HCT116 (cell line): ENCODE measurements at regions not wholly inside any gene's neighbourhood (a gene's known extent, or its start where the extent isn't known, plus 50 kb on each side); places are given as distances from the start of the nearest gene placed in this dataset.

Source experiments
- ATAC-seq: fragments of 200-7000 bp; cut with Tn5 transposase; 2 replicates; pipeline ENCODE4 v1.9.1; 2020; ENCODE audit warnings: mild to moderate bottlenecking, moderate library complexity
- BruUV-seq: library from RNA; stranded (reverse); fragments of 400-500 nt; replicated peaks from 2 replicates; lab custom pipeline; 2021; lab: Mats Ljungman, UMichigan
- CTCF ChIA-PET: fragments of 300-600 bp; sonication (Branson Sonifier 250); formaldehyde crosslinking; loops from one replicate; lab custom pipeline; 2021; ENCODE audit warnings: antibody characterized with exemption; lab: Charles Lee
- POLR2A ChIA-PET: fragments of 300-600, 350-600 bp; sonication (Branson Sonifier 250); formaldehyde crosslinking; loops from one replicate; lab custom pipeline; 2021; ENCODE audit warnings: antibody characterized with exemption; lab: Charles Lee
- RAD21 ChIA-PET, 2 experiments: fragments of 300-600 bp; sonication (Branson Sonifier 250); formaldehyde crosslinking; loops; one replicate each; lab custom pipeline; 2023; ENCODE audit warnings: low total read pairs in 2 of 2; ENCODE audit not compliant: uncharacterized antibody in 2 of 2, unreplicated experiment in 2 of 2, low non-redundant PET in 1 of 2; lab: Charles Lee
- DNase-seq: peaks from one replicate; pipeline ENCODE4 v3.0.0-alpha.2; 2010; ENCODE audit warnings: low read depth, low spot score
- H2AFZ ChIP-seq: fragments of 200-600 bp; shearing (Covaris generic), sonication (generic); 2 replicates; pipeline ENCODE4 v1.6.1; 2017; ENCODE audit warnings: low read depth, mixed run types, mixed read lengths, antibody characterized with exemption, low read length; ENCODE audit not compliant: poor library complexity, severe bottlenecking
- H3K27ac ChIP-seq: 2 replicates; pipeline ENCODE4 v1.5.1; 2012; ENCODE audit warnings: low read depth, low read length
- H3K27me3 ChIP-seq: fragments of 200-600 bp; sonication (generic); 2 replicates; pipeline ENCODE4 v1.6.1; 2016; ENCODE audit warnings: mixed run types, low read length, mixed read lengths; ENCODE audit not compliant: insufficient read depth
- H3K36me3 ChIP-seq, 2 experiments: fragments of 200-500 bp in 1 of 2; fragments of 200-600 bp in 1 of 2; sonication (Bioruptor generic) in 1 of 2; sonication (generic) in 1 of 2; 2 replicates each; pipeline versions ENCODE4 v1.5.1 to v1.6.1; 2014 to 2016; ENCODE audit warnings: low read length in 2 of 2, inconsistent platforms in 1 of 2, mixed read lengths in 1 of 2, mixed run types in 1 of 2; ENCODE audit not compliant: insufficient read depth in 2 of 2, control insufficient read depth in 1 of 2
- H3K4me1 ChIP-seq, 2 experiments: fragments of 200-600 bp in 1 of 2; sonication (generic) in 1 of 2; 2 replicates each; pipeline versions ENCODE4 v1.5.1 to v1.6.1; 2012 to 2017; ENCODE audit warnings: low read length in 2 of 2, inconsistent platforms in 1 of 2, mild to moderate bottlenecking in 1 of 2, mixed read lengths in 1 of 2, mixed run types in 1 of 2, moderate library complexity in 1 of 2; ENCODE audit not compliant: insufficient read depth in 2 of 2, control insufficient read depth in 1 of 2
- H3K4me2 ChIP-seq: fragments of 200-600 bp; sonication (generic); 2 replicates; pipeline ENCODE4 v1.6.1; 2017; ENCODE audit warnings: mixed run types, low read length, mixed read lengths
- H3K4me3 ChIP-seq, 2 experiments: fragments of 200-600 bp in 1 of 2; sonication (generic) in 1 of 2; replicated peaks in 1 of 2; 2 replicates each; pipeline ENCODE4 v1.5.1; 2011 to 2016; ENCODE audit warnings: low read length in 2 of 2, control low read depth in 1 of 2, low read depth in 1 of 2, mild to moderate bottlenecking in 1 of 2, mixed read lengths in 1 of 2, mixed run types in 1 of 2
- H3K79me2 ChIP-seq: fragments of 200-600 bp; sonication (generic); 2 replicates; pipeline ENCODE4 v1.6.1; 2017; ENCODE audit warnings: mild to moderate bottlenecking, mixed run types, low read length, moderate library complexity, mixed read lengths; ENCODE audit not compliant: insufficient read depth
- H3K9ac ChIP-seq: fragments of 200-600 bp; sonication (generic); 2 replicates; pipeline ENCODE4 v1.6.1; 2016; ENCODE audit warnings: low read length, mixed read lengths
- H3K9me2 ChIP-seq: fragments of 200-600 bp; sonication (generic), shearing (Covaris generic); 2 replicates; pipeline ENCODE4 v1.6.1; 2017; ENCODE audit warnings: mixed run types, mild to moderate bottlenecking, moderate library complexity; ENCODE audit not compliant: insufficient read depth
- H3K9me3 ChIP-seq, 2 experiments: fragments of 200-500 bp in 1 of 2; fragments of 200-600 bp in 1 of 2; sonication (Bioruptor generic) in 1 of 2; sonication (generic) in 1 of 2; 2 replicates each; pipeline ENCODE4 v1.6.1; 2014 to 2017; ENCODE audit warnings: low read length in 2 of 2, mixed read lengths in 2 of 2, inconsistent platforms in 1 of 2, low read depth in 1 of 2, mild to moderate bottlenecking in 1 of 2, mixed run types in 1 of 2, moderate library complexity in 1 of 2; ENCODE audit not compliant: control insufficient read depth in 1 of 2, insufficient read depth in 1 of 2
- H4K20me1 ChIP-seq: fragments of 200-600 bp; sonication (generic), shearing (Covaris generic); 2 replicates; pipeline ENCODE4 v1.6.1; 2017; ENCODE audit warnings: mixed run types, mild to moderate bottlenecking, moderate library complexity; ENCODE audit not compliant: insufficient read depth
- CEBPB ChIP-seq: IDR thresholded peaks from 2 replicates; pipeline ENCODE4 v1.6.1; 2012; ENCODE audit warnings: low read depth
- EGR1 ChIP-seq: IDR thresholded peaks from 2 replicates; pipeline ENCODE4 v1.6.1; 2012; ENCODE audit warnings: low read depth
- ELF1 ChIP-seq: IDR thresholded peaks from 2 replicates; pipeline ENCODE4 v1.6.1; 2012; ENCODE audit warnings: low read depth, borderline replicate concordance
- EZH2phosphoT487 ChIP-seq: fragments of 200-600 bp; IDR thresholded peaks from 2 replicates; pipeline ENCODE4 v1.6.1; 2018; ENCODE audit warnings: antibody characterized with exemption, borderline replicate concordance
- POLR2A ChIP-seq: IDR thresholded peaks from 2 replicates; pipeline ENCODE4 v1.7.0; 2011; ENCODE audit warnings: borderline replicate concordance; ENCODE audit not compliant: insufficient read depth, insufficient read length; ENCODE audit errors: extremely low read depth
- POLR2AphosphoS5 ChIP-seq: IDR thresholded peaks from 2 replicates; pipeline ENCODE4 v1.6.1; 2011; ENCODE audit warnings: mild to moderate bottlenecking, low read depth, low read length, moderate library complexity
- SP1 ChIP-seq: IDR thresholded peaks from 2 replicates; pipeline ENCODE4 v1.6.1; 2012; ENCODE audit warnings: low read depth
- SRF ChIP-seq: IDR thresholded peaks from 2 replicates; pipeline ENCODE4 v1.6.1; 2012; ENCODE audit warnings: low read depth
- TCF7L2 ChIP-seq: IDR thresholded peaks from 2 replicates; pipeline ENCODE4 v1.7.0; 2011; ENCODE audit warnings: borderline replicate concordance, inconsistent platforms; ENCODE audit not compliant: insufficient read depth, insufficient read length; ENCODE audit errors: extremely low read depth
- ZNF274 ChIP-seq: fragments of 200-500 bp; sonication (Bioruptor generic); IDR thresholded peaks from 2 replicates; pipeline ENCODE4 v1.6.1; 2014; ENCODE audit warnings: mild to moderate bottlenecking, low read depth, low read length, inconsistent platforms
- intact Hi-C: fragments of 100-400 bp; cut with micrococcal nuclease; formaldehyde crosslinking; loops from 2 replicates; pipeline ENCODE4 v1.10.0; 2022
- TF ChIP-seq, protein P1 (sequence below): IDR thresholded peaks from 2 replicates; pipeline ENCODE4 v1.6.1; 2012; ENCODE audit warnings: low read depth
- TF ChIP-seq, protein P2 (sequence below): IDR thresholded peaks from 2 replicates; pipeline ENCODE4 v1.6.1; 2012
- TF ChIP-seq, protein P3 (sequence below), 3 experiments: fragments of 200-600 bp in 1 of 3; sonication (generic) in 1 of 3; IDR thresholded peaks in 2 of 3; conservative IDR thresholded peaks in 1 of 3; 2 replicates each; pipeline ENCODE4 v1.5.1; 2012 to 2017; ENCODE audit warnings: low read depth in 2 of 3, low read length in 2 of 3, antibody characterized with exemption in 1 of 3, borderline replicate concordance in 1 of 3, control low read depth in 1 of 3, mild to moderate bottlenecking in 1 of 3, mixed read lengths in 1 of 3, mixed run types in 1 of 3, moderate library complexity in 1 of 3; ENCODE audit not compliant: insufficient read depth in 1 of 3

DNA sequence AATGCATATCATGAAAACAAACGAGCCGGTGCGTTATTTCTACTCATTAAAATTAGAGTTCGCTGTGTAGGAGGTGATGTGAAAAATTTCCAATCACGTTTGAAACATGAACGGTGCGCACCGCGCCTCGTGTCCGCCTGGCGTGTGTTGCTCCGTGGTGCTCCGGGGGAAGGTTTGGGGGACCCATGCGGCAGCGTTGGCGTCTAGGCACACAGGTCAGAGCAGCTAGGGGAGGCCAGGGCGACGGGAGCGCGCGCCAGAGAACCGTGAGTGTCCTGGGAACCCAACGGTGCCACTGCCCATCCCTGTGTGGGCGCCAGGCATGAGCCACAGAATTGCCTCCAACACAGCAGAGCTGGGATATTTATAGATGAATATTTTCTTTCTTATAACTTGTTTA is 70.6 kb upstream of the ADARB2 start:
- TF ChIP-seq SP1: no peak
- no peak for TF ChIP-seq POLR2A
- TF ChIP-seq, protein P1, sequence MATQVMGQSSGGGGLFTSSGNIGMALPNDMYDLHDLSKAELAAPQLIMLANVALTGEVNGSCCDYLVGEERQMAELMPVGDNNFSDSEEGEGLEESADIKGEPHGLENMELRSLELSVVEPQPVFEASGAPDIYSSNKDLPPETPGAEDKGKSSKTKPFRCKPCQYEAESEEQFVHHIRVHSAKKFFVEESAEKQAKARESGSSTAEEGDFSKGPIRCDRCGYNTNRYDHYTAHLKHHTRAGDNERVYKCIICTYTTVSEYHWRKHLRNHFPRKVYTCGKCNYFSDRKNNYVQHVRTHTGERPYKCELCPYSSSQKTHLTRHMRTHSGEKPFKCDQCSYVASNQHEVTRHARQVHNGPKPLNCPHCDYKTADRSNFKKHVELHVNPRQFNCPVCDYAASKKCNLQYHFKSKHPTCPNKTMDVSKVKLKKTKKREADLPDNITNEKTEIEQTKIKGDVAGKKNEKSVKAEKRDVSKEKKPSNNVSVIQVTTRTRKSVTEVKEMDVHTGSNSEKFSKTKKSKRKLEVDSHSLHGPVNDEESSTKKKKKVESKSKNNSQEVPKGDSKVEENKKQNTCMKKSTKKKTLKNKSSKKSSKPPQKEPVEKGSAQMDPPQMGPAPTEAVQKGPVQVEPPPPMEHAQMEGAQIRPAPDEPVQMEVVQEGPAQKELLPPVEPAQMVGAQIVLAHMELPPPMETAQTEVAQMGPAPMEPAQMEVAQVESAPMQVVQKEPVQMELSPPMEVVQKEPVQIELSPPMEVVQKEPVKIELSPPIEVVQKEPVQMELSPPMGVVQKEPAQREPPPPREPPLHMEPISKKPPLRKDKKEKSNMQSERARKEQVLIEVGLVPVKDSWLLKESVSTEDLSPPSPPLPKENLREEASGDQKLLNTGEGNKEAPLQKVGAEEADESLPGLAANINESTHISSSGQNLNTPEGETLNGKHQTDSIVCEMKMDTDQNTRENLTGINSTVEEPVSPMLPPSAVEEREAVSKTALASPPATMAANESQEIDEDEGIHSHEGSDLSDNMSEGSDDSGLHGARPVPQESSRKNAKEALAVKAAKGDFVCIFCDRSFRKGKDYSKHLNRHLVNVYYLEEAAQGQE: no peak
- no peak for TF ChIP-seq ELF1
- no peak for TF ChIP-seq ZNF274
- no peak for TF ChIP-seq POLR2AphosphoS5
- TF ChIP-seq, protein P2, sequence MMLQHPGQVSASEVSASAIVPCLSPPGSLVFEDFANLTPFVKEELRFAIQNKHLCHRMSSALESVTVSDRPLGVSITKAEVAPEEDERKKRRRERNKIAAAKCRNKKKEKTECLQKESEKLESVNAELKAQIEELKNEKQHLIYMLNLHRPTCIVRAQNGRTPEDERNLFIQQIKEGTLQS: no peak
- TF ChIP-seq EGR1: no peak
- TF ChIP-seq EZH2phosphoT487: no peak
- no peak for TF ChIP-seq CEBPB
- TF ChIP-seq TCF7L2: no peak
- TF ChIP-seq SRF: no peak
- TF ChIP-seq, protein P3, sequence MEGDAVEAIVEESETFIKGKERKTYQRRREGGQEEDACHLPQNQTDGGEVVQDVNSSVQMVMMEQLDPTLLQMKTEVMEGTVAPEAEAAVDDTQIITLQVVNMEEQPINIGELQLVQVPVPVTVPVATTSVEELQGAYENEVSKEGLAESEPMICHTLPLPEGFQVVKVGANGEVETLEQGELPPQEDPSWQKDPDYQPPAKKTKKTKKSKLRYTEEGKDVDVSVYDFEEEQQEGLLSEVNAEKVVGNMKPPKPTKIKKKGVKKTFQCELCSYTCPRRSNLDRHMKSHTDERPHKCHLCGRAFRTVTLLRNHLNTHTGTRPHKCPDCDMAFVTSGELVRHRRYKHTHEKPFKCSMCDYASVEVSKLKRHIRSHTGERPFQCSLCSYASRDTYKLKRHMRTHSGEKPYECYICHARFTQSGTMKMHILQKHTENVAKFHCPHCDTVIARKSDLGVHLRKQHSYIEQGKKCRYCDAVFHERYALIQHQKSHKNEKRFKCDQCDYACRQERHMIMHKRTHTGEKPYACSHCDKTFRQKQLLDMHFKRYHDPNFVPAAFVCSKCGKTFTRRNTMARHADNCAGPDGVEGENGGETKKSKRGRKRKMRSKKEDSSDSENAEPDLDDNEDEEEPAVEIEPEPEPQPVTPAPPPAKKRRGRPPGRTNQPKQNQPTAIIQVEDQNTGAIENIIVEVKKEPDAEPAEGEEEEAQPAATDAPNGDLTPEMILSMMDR (IDR thresholded peaks at IDR 0.05 in 2 of 3, conservative IDR thresholded peaks at IDR 0.05 in 1 of 3; ENCODE audit: borderline replicate concordance in 1 of 3, insufficient read depth in 1 of 3, low read depth in 2 of 3, low read length in 2 of 3): no peak
- no peaks in the 10 kb centered on the region for H3K36me3 ChIP-seq
- BruUV-seq: no TSS peak
- H3K4me3 ChIP-seq: no peak overlapping the region
- POLR2A ChIA-PET: no interaction called here
- peaks cover 5 to 9% of the 10 kb centered on the region in 2 experiments; a peak in 2 of 4 replicates for H3K9me3 ChIP-seq
- no peak overlapping the region for H2AFZ ChIP-seq
- CTCF ChIA-PET: no interaction called here
- RAD21 ChIA-PET: no interaction called here
- no peaks in the 10 kb centered on the region for H3K4me1 ChIP-seq
- no peaks in the 10 kb centered on the region for H3K27me3 ChIP-seq
- intact Hi-C loops: no loop called here
- ATAC-seq: no peak
- H3K79me2 ChIP-seq: no peaks in the 10 kb centered on the region
- DNase-seq: no peak
- H3K9me2 ChIP-seq: no peaks in the 10 kb centered on the region
- no peak overlapping the region for H3K4me2 ChIP-seq
- H3K27ac ChIP-seq: no peak overlapping the region
- H4K20me1 ChIP-seq: no peaks in the 10 kb centered on the region
- no peak overlapping the region for H3K9ac ChIP-seq
